GM18517 (cell line): ENCODE measurements at regions not wholly inside any gene's neighbourhood (a gene's known extent, or its start where the extent isn't known, plus 50 kb on each side); places are given as distances from the start of the nearest gene placed in this dataset.

Source experiments
- ATAC-seq: cut with Tn5 transposase; IDR thresholded peaks from one replicate; pipeline ENCODE4 v1.9.1; 2021; ENCODE audit warnings: mild to moderate bottlenecking, moderate library complexity; ENCODE audit not compliant: unreplicated experiment

- no peak for ATAC-seq
Measured at GRCh38 chr5:103354446-103354845, 95.9 kb downstream of the MACIR start.

GRCh38 chr5:103353581-103353980, 95.0 kb downstream of the MACIR start:
- no peak for ATAC-seq

- ATAC-seq, result no peak
Measured at GRCh38 chr5:103347716-103348423, 89.3 kb downstream of the MACIR start.

GRCh38 chr5:103346162-103346748, 87.7 kb downstream of the MACIR start:
- ATAC-seq, result no peak

- ATAC-seq, result no peak
Measured at GRCh38 chr5:103345461-103345860, 86.9 kb downstream of the MACIR start.

- ATAC-seq, result peak; percentile 98
Measured at GRCh38 chr5:103340717-103341388, 82.3 kb downstream of the MACIR start.

- no peak for ATAC-seq
Measured at GRCh38 chr5:103340132-103340531, 81.6 kb downstream of the MACIR start.

- ATAC-seq, result no peak
Measured at GRCh38 chr5:103336941-103337340, 78.4 kb downstream of the MACIR start.

GRCh38 chr5:103333376-103333775, 74.8 kb downstream of the MACIR start:
- ATAC-seq, result no peak

- no peak for ATAC-seq
Measured at GRCh38 chr5:103330875-103331274, 72.3 kb downstream of the MACIR start.
